HepG2 (cell line): ENCODE measurements at regions not wholly inside any gene's neighbourhood (a gene's known extent, or its start where the extent isn't known, plus 50 kb on each side); places are given as distances from the start of the nearest gene placed in this dataset.

Source experiments
- ATAC-seq: fragments of 200-7000 bp; cut with Tn5 transposase; 3 replicates; pipeline ENCODE4 v1.9.1; 2020; ENCODE audit warnings: mild to moderate bottlenecking, moderate library complexity
- BruUV-seq: library from RNA; stranded (reverse); fragments of 400-500 nt; replicated peaks from 2 replicates; lab custom pipeline; 2021; lab: Mats Ljungman, UMichigan
- CTCF ChIA-PET: fragments of 300-600 bp; formaldehyde crosslinking; extraction: SDS; loops from one replicate; lab custom pipeline; 2021; ENCODE audit warnings: low total read pairs, inconsistent platforms, low intra/inter-chr PET ratio; lab: Yijun Ruan, JAX
- POLR2A ChIA-PET: fragments of 350-600 bp; sonication (Branson Sonifier 250); formaldehyde crosslinking; loops from one replicate; lab custom pipeline; 2020; ENCODE audit warnings: antibody characterized with exemption, inconsistent platforms; lab: Yijun Ruan, JAX
- DNase-seq: peaks from one replicate; pipeline ENCODE4 v3.0.0-alpha.2; 2015; ENCODE audit warnings: low spot score
- FAIRE-seq: peaks from 3 replicates; lab custom pipeline; 2011; peaks lifted over from hg19 to GRCh38; lab: Jason Lieb, UNC
- H2AFZ ChIP-seq: one replicate; pipeline ENCODE4 v1.6.1; 2011; ENCODE audit warnings: low read length, inconsistent platforms
- H3K27ac ChIP-seq: fragments of 300-600 bp; 3 replicates; pipeline ENCODE4 v1.8.0; 2011; ENCODE audit warnings: mixed run types, mild to moderate bottlenecking, mixed read lengths, low read length, inconsistent platforms; ENCODE audit not compliant: insufficient read depth; ENCODE audit errors: extremely low read length
- H3K27me3 ChIP-seq, 2 experiments: fragments of 200-600 bp in 1 of 2; 2 replicates in 1 of 2; 3 replicates in 1 of 2; pipeline versions ENCODE4 v1.6.0 to v1.8.0; 2011; ENCODE audit warnings: low read length in 2 of 2, mild to moderate bottlenecking in 2 of 2, moderate library complexity in 2 of 2, inconsistent platforms in 1 of 2; ENCODE audit not compliant: insufficient read depth in 2 of 2, control insufficient read depth in 1 of 2
- H3K36me3 ChIP-seq, 2 experiments: fragments of 200-600 bp in 1 of 2; replicated peaks in 1 of 2; 2 replicates in 1 of 2; 3 replicates in 1 of 2; pipeline versions ENCODE4 v1.5.1 to v1.8.0; 2011; ENCODE audit warnings: low read length in 2 of 2, inconsistent platforms in 1 of 2; ENCODE audit not compliant: insufficient read depth in 2 of 2, control insufficient read depth in 1 of 2
- H3K4me1 ChIP-seq: 2 replicates; pipeline ENCODE4 v1.5.1; 2012; ENCODE audit warnings: low read length, inconsistent platforms; ENCODE audit not compliant: insufficient read depth
- H3K4me2 ChIP-seq: 2 replicates; pipeline ENCODE4 v1.6.0; 2011; ENCODE audit warnings: low read depth, low read length, inconsistent platforms
- H3K4me3 ChIP-seq, 3 experiments: fragments of 200-600 bp in 1 of 3; sonication (generic), shearing (Covaris generic) in 1 of 3; replicated peaks in 1 of 3; 2 replicates each; pipeline ENCODE4 v1.5.1; 2011 to 2016; ENCODE audit warnings: low read length in 3 of 3, inconsistent platforms in 2 of 3, low read depth in 2 of 3, mild to moderate bottlenecking in 2 of 3, control low read depth in 1 of 3, mixed read lengths in 1 of 3; ENCODE audit not compliant: insufficient read depth in 1 of 3
- H3K79me2 ChIP-seq: one replicate; pipeline ENCODE4 v1.6.1; 2011; ENCODE audit warnings: low read length, inconsistent platforms; ENCODE audit not compliant: insufficient read depth
- H3K9ac ChIP-seq: 2 replicates; pipeline ENCODE4 v1.6.0; 2011; ENCODE audit warnings: mild to moderate bottlenecking, low read depth, low read length, inconsistent platforms; ENCODE audit not compliant: insufficient read depth
- H3K9me3 ChIP-seq: 2 replicates; pipeline ENCODE4 v1.5.1; 2012; ENCODE audit warnings: mild to moderate bottlenecking, low read length
- H4K20me1 ChIP-seq: 2 replicates; pipeline ENCODE4 v1.6.0; 2011; ENCODE audit warnings: inconsistent platforms, mild to moderate bottlenecking, low read length, moderate library complexity; ENCODE audit not compliant: insufficient read depth
- ARID2 ChIP-seq: sonication (generic); formaldehyde crosslinking; IDR thresholded peaks from 2 replicates; pipeline ENCODE4 v1.8.1; 2022; ENCODE audit warnings: mild to moderate bottlenecking, missing genetic modification reagents, borderline replicate concordance
- HNRNPK ChIP-seq: fragments of 200-400 bp; formaldehyde crosslinking; IDR thresholded peaks from 2 replicates; pipeline ENCODE4 v1.6.1; 2018; ENCODE audit warnings: low read length, low read depth, moderate library complexity, mild to moderate bottlenecking; ENCODE audit not compliant: poor library complexity, severe bottlenecking
- HOXA5 ChIP-seq: sonication (generic); formaldehyde crosslinking; IDR thresholded peaks from 2 replicates; pipeline ENCODE4 v1.4.0; 2020; ENCODE audit warnings: missing genetic modification reagents
- MYPOP ChIP-seq: sonication (generic); formaldehyde crosslinking; IDR thresholded peaks from 2 replicates; pipeline ENCODE4 v1.8.1; 2023; ENCODE audit warnings: mild to moderate bottlenecking, moderate library complexity, missing genetic modification reagents
- RARA ChIP-seq: IDR thresholded peaks from 2 replicates; pipeline ENCODE4 v1.6.1; 2016; ENCODE audit warnings: missing genetic modification reagents, missing compliant biosample characterization
- RBFOX2 ChIP-seq: fragments of 200-400 bp; formaldehyde crosslinking; IDR thresholded peaks from 2 replicates; pipeline ENCODE4 v1.6.1; 2017; ENCODE audit warnings: low read depth, mild to moderate bottlenecking, low read length
- RFXANK ChIP-seq: IDR thresholded peaks from 2 replicates; pipeline ENCODE4 v1.6.1; 2016
- TFE3 ChIP-seq: IDR thresholded peaks from 2 replicates; pipeline ENCODE4 v1.6.1; 2016
- THAP11 ChIP-seq: IDR thresholded peaks from 2 replicates; pipeline ENCODE4 v1.6.1; 2016; ENCODE audit warnings: missing biosample characterization, missing genetic modification reagents
- TMF1 ChIP-seq: sonication (generic); formaldehyde crosslinking; IDR thresholded peaks from 2 replicates; pipeline ENCODE4 v1.8.1; 2022; ENCODE audit warnings: low read depth, missing genetic modification reagents
- TRIM24 ChIP-seq: sonication (generic); formaldehyde crosslinking; IDR thresholded peaks from 2 replicates; pipeline ENCODE4 v1.8.0; 2022; ENCODE audit warnings: mild to moderate bottlenecking, missing genetic modification reagents
- ZBTB25 ChIP-seq: IDR thresholded peaks from 2 replicates; pipeline ENCODE4 v1.6.1; 2018; ENCODE audit warnings: missing genetic modification reagents
- ZBTB38 ChIP-seq: sonication (generic); formaldehyde crosslinking; IDR thresholded peaks from 2 replicates; pipeline ENCODE4 v1.5.1; 2020; ENCODE audit warnings: mild to moderate bottlenecking, missing genetic modification reagents
- ZBTB43 ChIP-seq: sonication (generic); formaldehyde crosslinking; conservative IDR thresholded peaks from 2 replicates; pipeline ENCODE4 v1.4.0; 2020; ENCODE audit warnings: missing genetic modification reagents
- ZFY ChIP-seq: sonication (generic); formaldehyde crosslinking; IDR thresholded peaks from 2 replicates; pipeline ENCODE4 v1.4.0; 2020; ENCODE audit warnings: missing genetic modification reagents
- ZNF235 ChIP-seq: sonication (generic); formaldehyde crosslinking; IDR thresholded peaks from 2 replicates; pipeline ENCODE4 v1.8.1; 2023; ENCODE audit warnings: mild to moderate bottlenecking, missing genetic modification reagents, borderline replicate concordance
- ZNF3 ChIP-seq: IDR thresholded peaks from 2 replicates; pipeline ENCODE4 v1.7.0; 2017; ENCODE audit warnings: inconsistent platforms
- ZNF501 ChIP-seq: sonication (generic); formaldehyde crosslinking; IDR thresholded peaks from 2 replicates; pipeline ENCODE4 v1.5.1; 2020; ENCODE audit warnings: mild to moderate bottlenecking, moderate library complexity, missing genetic modification reagents
- ZSCAN31 ChIP-seq: sonication (generic); formaldehyde crosslinking; IDR thresholded peaks from 2 replicates; pipeline ENCODE4 v1.5.0; 2020; ENCODE audit warnings: low read depth, mild to moderate bottlenecking, missing genetic modification reagents
- WGBS: methylation state at CpG from one replicate; pipeline ENCODE4 v1.1.6; 2017; ENCODE audit warnings: low lambda C conversion rate; 5-methylcytosine and 5-hydroxymethylcytosine counted together
- in situ Hi-C: cut with HindIII; loops from 2 replicates; pipeline ENCODE4 v1.10.0; 2017; ENCODE audit warnings: low pct_unique_long_range_greater_than_20kb; ENCODE audit not compliant: extremely low pct_ligation_motif_present
- intact Hi-C: fragments of 100-400 bp; cut with micrococcal nuclease; formaldehyde crosslinking; loops from one replicate; pipeline ENCODE4 v1.10.0; 2022; ENCODE audit not compliant: unreplicated experiment

- FAIRE-seq, result no peak
- no peaks in the 10 kb centered on the region for H3K9me3 ChIP-seq
- WGBS, result under 1% methylated on average over 21 of the region's 46 CpGs
- peak overlapping the region; percentile 78 to 89 (median 85) for H3K4me3 ChIP-seq
- intact Hi-C loops, result loop anchor here (5.0 kb wide), 2 partner anchors 36 to 206 kb away; no protein-coding TSS in a partner anchor
- in situ Hi-C loops, result no loop called here
- H3K27me3 ChIP-seq, result no peaks in the 10 kb centered on the region
- ChIA-PET POLR2A (interaction anchor here (0.5 to 1.2 kb wide), 3 partner anchors 108 to 248 kb away, joined by 3 to 4 read pairs (median 3); partner anchors contain the start of gene NFE2L3), CTCF (no interaction called here)
- no peak overlapping the region for H2AFZ ChIP-seq
- ATAC-seq, result peak; percentile 56
- H3K27ac ChIP-seq, result peak overlapping the region; percentile 88
- TSS peak; percentile 87 for BruUV-seq
- peak overlapping the region; percentile 73 for H3K9ac ChIP-seq
- no peaks in the 10 kb centered on the region for H3K36me3 ChIP-seq
- no peaks in the 10 kb centered on the region for H4K20me1 ChIP-seq
- no peak for DNase-seq
- peaks cover 3% of the 10 kb centered on the region for H3K79me2 ChIP-seq
- H3K4me2 ChIP-seq, result peak overlapping the region; percentile 93
- H3K4me1 ChIP-seq, result peaks cover 40% of the 10 kb centered on the region
- TF ChIP-seq HNRNPK (peak; percentile 47), HOXA5 (CRISPR knock-in tag) (peak; percentile 25; the same call in 1 of the 2 replicates), ZNF501 (0 out of 2 replicates have a peak, but pooled peaks have one; percentile 28), TMF1 (CRISPR knock-in tag) (no peak), ZBTB43 (CRISPR knock-in tag) (0 out of 2 replicates have a peak, but pooled peaks have one; percentile 7), ZFY (CRISPR knock-in tag) (peak; percentile 33; the same call in 1 of the 2 replicates), RFXANK (CRISPR knock-in tag) (no peak), TRIM24 (no peak), THAP11 (CRISPR knock-in tag) (peak; percentile 9; the same call in 1 of the 2 replicates), ZNF3 (CRISPR knock-in tag) (no peak), RARA (no peak), TFE3 (CRISPR knock-in tag) (no peak), ZSCAN31 (CRISPR knock-in tag) (0 out of 2 replicates have a peak, but pooled peaks have one; percentile 12), ZNF235 (CRISPR knock-in tag) (0 out of 2 replicates have a peak, but pooled peaks have one; percentile 56), ARID2 (CRISPR knock-in tag) (0 out of 2 replicates have a peak, but pooled peaks have one; percentile 27), ZBTB38 (no peak), RBFOX2 (peak; percentile 72), MYPOP (CRISPR knock-in tag) (no peak), ZBTB25 (CRISPR knock-in tag) (0 out of 2 replicates have a peak, but pooled peaks have one; percentile 36)
Measured at GRCh38 chr7:25951414-25952260, 200.4 kb upstream of the NFE2L3 start.
